Neural cell (in vitro differentiated cells): ENCODE measurements at regions not wholly inside any gene's neighbourhood (a gene's known extent, or its start where the extent isn't known, plus 50 kb on each side); places are given as distances from the start of the nearest gene placed in this dataset.

Source experiments
- EP300 ChIP-seq: fragments of 450-650 bp; conservative IDR thresholded peaks from 2 replicates; pipeline ENCODE4 v1.6.1; 2014; ENCODE audit warnings: antibody characterized with exemption, mild to moderate bottlenecking, moderate library complexity; ENCODE audit not compliant: poor library complexity, severe bottlenecking
- EZH2 ChIP-seq: fragments of 200-600, 300-800 bp; shearing (Covaris generic), sonication (generic); IDR thresholded peaks from 2 replicates; pipeline ENCODE4 v1.6.1; 2014; ENCODE audit warnings: antibody characterized with exemption, low read length, borderline replicate concordance, mild to moderate bottlenecking; ENCODE audit not compliant: insufficient read depth, poor library complexity, severe bottlenecking
- RAD21 ChIP-seq: fragments of 450-650 bp; conservative IDR thresholded peaks from 2 replicates; pipeline ENCODE4 v1.6.1; 2014; ENCODE audit warnings: antibody characterized with exemption, mild to moderate bottlenecking, moderate library complexity
- REST ChIP-seq: IDR thresholded peaks from 2 replicates; pipeline ENCODE4 v1.6.1; 2012; ENCODE audit warnings: borderline replicate concordance
- SMC3 ChIP-seq: fragments of 450-650 bp; conservative IDR thresholded peaks from 2 replicates; pipeline ENCODE4 v1.6.1; 2014; ENCODE audit warnings: antibody characterized with exemption, mild to moderate bottlenecking, moderate library complexity; ENCODE audit not compliant: poor library complexity
- TF ChIP-seq, protein P1 (sequence below): fragments of 450-650 bp; IDR thresholded peaks from 2 replicates; pipeline ENCODE4 v1.5.1; 2014; ENCODE audit warnings: antibody characterized with exemption, mild to moderate bottlenecking, moderate library complexity; ENCODE audit not compliant: poor library complexity, severe bottlenecking

DNA sequence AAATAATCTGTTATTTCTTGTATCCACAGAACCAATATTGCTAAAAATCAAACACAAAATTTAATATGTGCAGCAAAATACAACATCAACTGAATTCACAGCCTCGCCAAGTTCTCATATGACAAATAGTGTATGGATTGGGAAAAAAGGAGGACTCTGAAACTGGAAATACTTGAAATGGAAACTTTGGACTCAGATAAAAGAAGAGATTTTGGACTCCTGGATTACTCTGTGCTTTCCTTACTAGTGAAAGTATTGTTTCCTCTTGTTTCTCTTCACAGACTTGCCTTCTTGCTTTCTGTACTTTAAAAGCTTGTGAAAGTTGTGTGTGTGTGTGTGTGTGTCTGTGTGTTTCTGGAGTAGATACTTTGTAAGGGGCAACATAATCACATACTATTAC lies 1596.3 kb downstream of the PCDH9 start:
- TF ChIP-seq, protein P1, sequence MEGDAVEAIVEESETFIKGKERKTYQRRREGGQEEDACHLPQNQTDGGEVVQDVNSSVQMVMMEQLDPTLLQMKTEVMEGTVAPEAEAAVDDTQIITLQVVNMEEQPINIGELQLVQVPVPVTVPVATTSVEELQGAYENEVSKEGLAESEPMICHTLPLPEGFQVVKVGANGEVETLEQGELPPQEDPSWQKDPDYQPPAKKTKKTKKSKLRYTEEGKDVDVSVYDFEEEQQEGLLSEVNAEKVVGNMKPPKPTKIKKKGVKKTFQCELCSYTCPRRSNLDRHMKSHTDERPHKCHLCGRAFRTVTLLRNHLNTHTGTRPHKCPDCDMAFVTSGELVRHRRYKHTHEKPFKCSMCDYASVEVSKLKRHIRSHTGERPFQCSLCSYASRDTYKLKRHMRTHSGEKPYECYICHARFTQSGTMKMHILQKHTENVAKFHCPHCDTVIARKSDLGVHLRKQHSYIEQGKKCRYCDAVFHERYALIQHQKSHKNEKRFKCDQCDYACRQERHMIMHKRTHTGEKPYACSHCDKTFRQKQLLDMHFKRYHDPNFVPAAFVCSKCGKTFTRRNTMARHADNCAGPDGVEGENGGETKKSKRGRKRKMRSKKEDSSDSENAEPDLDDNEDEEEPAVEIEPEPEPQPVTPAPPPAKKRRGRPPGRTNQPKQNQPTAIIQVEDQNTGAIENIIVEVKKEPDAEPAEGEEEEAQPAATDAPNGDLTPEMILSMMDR, result no peak
- TF ChIP-seq SMC3 (no peak), RAD21 (no peak), EZH2 (no peak), EP300 (no peak), REST (no peak)
